ENCODE measurements at regions not wholly inside any gene's neighbourhood (a gene's known extent, or its start where the extent isn't known, plus 50 kb on each side); places are given as distances from the start of the nearest gene placed in this dataset.
"Not testable (repeated sequence)": the region's sequence is repeated elsewhere in the genome, so short reads cannot be mapped to it uniquely, and the experiment has no call there.

- TF ChIP-seq, protein P1, sequence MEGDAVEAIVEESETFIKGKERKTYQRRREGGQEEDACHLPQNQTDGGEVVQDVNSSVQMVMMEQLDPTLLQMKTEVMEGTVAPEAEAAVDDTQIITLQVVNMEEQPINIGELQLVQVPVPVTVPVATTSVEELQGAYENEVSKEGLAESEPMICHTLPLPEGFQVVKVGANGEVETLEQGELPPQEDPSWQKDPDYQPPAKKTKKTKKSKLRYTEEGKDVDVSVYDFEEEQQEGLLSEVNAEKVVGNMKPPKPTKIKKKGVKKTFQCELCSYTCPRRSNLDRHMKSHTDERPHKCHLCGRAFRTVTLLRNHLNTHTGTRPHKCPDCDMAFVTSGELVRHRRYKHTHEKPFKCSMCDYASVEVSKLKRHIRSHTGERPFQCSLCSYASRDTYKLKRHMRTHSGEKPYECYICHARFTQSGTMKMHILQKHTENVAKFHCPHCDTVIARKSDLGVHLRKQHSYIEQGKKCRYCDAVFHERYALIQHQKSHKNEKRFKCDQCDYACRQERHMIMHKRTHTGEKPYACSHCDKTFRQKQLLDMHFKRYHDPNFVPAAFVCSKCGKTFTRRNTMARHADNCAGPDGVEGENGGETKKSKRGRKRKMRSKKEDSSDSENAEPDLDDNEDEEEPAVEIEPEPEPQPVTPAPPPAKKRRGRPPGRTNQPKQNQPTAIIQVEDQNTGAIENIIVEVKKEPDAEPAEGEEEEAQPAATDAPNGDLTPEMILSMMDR (IDR thresholded peaks at IDR 0.05; ENCODE audit: low read depth, low read length, missing input control), result not testable (repeated sequence)
- TF ChIP-seq ZBTB33 (IDR thresholded peaks at IDR 0.05); RAD21 (IDR thresholded peaks at IDR 0.05); GABPA (IDR thresholded peaks at IDR 0.05 in 1 of 2, conservative IDR thresholded peaks at IDR 0.05 in 1 of 2): not testable (repeated sequence)
- TF ChIP-seq, protein P2, sequence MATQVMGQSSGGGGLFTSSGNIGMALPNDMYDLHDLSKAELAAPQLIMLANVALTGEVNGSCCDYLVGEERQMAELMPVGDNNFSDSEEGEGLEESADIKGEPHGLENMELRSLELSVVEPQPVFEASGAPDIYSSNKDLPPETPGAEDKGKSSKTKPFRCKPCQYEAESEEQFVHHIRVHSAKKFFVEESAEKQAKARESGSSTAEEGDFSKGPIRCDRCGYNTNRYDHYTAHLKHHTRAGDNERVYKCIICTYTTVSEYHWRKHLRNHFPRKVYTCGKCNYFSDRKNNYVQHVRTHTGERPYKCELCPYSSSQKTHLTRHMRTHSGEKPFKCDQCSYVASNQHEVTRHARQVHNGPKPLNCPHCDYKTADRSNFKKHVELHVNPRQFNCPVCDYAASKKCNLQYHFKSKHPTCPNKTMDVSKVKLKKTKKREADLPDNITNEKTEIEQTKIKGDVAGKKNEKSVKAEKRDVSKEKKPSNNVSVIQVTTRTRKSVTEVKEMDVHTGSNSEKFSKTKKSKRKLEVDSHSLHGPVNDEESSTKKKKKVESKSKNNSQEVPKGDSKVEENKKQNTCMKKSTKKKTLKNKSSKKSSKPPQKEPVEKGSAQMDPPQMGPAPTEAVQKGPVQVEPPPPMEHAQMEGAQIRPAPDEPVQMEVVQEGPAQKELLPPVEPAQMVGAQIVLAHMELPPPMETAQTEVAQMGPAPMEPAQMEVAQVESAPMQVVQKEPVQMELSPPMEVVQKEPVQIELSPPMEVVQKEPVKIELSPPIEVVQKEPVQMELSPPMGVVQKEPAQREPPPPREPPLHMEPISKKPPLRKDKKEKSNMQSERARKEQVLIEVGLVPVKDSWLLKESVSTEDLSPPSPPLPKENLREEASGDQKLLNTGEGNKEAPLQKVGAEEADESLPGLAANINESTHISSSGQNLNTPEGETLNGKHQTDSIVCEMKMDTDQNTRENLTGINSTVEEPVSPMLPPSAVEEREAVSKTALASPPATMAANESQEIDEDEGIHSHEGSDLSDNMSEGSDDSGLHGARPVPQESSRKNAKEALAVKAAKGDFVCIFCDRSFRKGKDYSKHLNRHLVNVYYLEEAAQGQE (IDR thresholded peaks at IDR 0.05), result not testable (repeated sequence)
Measured at GRCh38 chr1:38583287-38583686, 276.3 kb downstream of the RRAGC start.

Measured in liver (tissue), 3 donors.